Esophagus muscularis mucosa (tissue), 4 donors: ENCODE measurements at regions not wholly inside any gene's neighbourhood (a gene's known extent, or its start where the extent isn't known, plus 50 kb on each side); places are given as distances from the start of the nearest gene placed in this dataset.

Source experiments
- CTCF ChIP-seq, 3 experiments: fragments of 200-600 bp in 2 of 3; fragments of 450-650 bp in 1 of 3; sonication (generic) in 2 of 3; IDR thresholded peaks; one replicate each; pipeline ENCODE4 v1.5.1; 2017 to 2019; ENCODE audit warnings: antibody characterized with exemption in 3 of 3, mild to moderate bottlenecking in 2 of 3, moderate library complexity in 1 of 3
- EP300 ChIP-seq: sonication (generic); formaldehyde crosslinking; IDR thresholded peaks from one replicate; pipeline ENCODE4 v1.6.1; 2017; ENCODE audit warnings: antibody characterized with exemption
- POLR2A ChIP-seq: fragments of 450-650 bp; IDR thresholded peaks from one replicate; pipeline ENCODE4 v1.6.1; 2017; ENCODE audit warnings: antibody characterized with exemption, moderate library complexity, mild to moderate bottlenecking, low read depth
- POLR2AphosphoS5 ChIP-seq, 2 donors: sonication (generic); formaldehyde crosslinking; IDR thresholded peaks; one replicate each; pipeline ENCODE4 v1.6.1; 2017; ENCODE audit warnings: antibody characterized with exemption in 2 of 2

GRCh38 chr3:171543759-171544300 is 83.6 kb upstream of the TNIK start:
- no peak for TF ChIP-seq CTCF (IDR thresholded peaks at IDR 0.05)
- no peak for TF ChIP-seq POLR2AphosphoS5 (IDR thresholded peaks at IDR 0.05)
- TF ChIP-seq POLR2A = no peak
- TF ChIP-seq EP300 = no peak
